ENCODE measurements at regions not wholly inside any gene's neighbourhood (a gene's known extent, or its start where the extent isn't known, plus 50 kb on each side); places are given as distances from the start of the nearest gene placed in this dataset.
"Not testable (repeated sequence)": the region's sequence is repeated elsewhere in the genome, so short reads cannot be mapped to it uniquely, and the experiment has no call there.

DNA sequence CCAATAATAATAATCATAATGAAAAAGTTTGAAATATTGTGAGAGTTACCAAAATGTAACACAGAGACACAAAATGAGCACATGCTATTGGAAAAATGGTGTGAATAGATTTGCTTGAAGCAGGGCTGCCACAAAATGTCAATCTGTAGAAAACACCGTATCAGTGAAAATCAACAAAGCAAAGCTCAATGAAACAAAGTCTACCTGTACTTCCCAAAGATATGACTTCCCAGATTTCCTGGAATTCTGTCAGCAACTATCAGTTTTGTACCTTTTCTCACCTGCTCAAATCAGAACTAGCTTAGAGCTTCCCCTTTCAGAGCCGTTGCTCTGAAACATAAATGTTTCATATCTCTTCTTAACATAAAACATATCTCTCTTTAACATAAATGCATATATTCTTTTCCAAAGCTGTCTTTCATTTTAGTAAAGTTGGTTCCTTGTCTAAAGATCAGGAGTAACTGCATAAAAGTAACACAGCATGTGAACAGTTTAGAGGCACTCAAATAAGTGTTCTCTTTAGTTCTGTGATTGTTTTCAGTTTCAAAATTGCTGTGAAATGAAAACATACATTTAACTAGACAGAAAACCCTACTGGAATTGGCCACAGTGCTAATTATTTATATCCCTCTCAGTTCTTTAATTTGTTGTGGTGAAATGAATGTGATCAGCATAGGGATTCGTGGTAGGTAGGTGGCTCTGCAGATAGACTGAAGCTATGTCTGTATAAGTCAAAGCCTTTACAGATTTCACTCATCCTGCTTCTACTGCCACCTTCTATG, 262.5 kb downstream of the KCNJ3 start:
- WGBS (ENCODE audit: insufficient coverage), result 80% methylated on average over 1 of the region's 3 CpGs
- no peaks in the 10 kb centered on the region for H3K79me2 ChIP-seq (ENCODE audit: control insufficient read depth, insufficient read depth, low read length)
- H3K9me3 Mint-ChIP-seq (ENCODE audit: insufficient read depth), result no peaks in the 10 kb centered on the region
- H3K36me3 ChIP-seq (replicated peaks in 1 of 2; ENCODE audit: control extremely low read depth in 1 of 2, control insufficient read depth in 1 of 2, extremely low read depth in 1 of 2, insufficient read depth in 2 of 2, low read length in 1 of 2), result no peaks in the 10 kb centered on the region
- H3K27me3 Mint-ChIP-seq, result no peaks in the 10 kb centered on the region
- POLR2A ChIA-PET, result no interaction called here
- TF ChIP-seq EZH2 (IDR thresholded peaks at IDR 0.05; ENCODE audit: borderline replicate concordance, insufficient read depth, low read depth, low read length, poor library complexity, severe bottlenecking), result no peak
- TF ChIP-seq, protein P1, sequence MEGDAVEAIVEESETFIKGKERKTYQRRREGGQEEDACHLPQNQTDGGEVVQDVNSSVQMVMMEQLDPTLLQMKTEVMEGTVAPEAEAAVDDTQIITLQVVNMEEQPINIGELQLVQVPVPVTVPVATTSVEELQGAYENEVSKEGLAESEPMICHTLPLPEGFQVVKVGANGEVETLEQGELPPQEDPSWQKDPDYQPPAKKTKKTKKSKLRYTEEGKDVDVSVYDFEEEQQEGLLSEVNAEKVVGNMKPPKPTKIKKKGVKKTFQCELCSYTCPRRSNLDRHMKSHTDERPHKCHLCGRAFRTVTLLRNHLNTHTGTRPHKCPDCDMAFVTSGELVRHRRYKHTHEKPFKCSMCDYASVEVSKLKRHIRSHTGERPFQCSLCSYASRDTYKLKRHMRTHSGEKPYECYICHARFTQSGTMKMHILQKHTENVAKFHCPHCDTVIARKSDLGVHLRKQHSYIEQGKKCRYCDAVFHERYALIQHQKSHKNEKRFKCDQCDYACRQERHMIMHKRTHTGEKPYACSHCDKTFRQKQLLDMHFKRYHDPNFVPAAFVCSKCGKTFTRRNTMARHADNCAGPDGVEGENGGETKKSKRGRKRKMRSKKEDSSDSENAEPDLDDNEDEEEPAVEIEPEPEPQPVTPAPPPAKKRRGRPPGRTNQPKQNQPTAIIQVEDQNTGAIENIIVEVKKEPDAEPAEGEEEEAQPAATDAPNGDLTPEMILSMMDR (IDR thresholded peaks at IDR 0.05), result no peak
- H3K9me3 ChIP-seq (ENCODE audit: control extremely low read depth in 1 of 3, control insufficient read depth in 2 of 3, insufficient read depth in 1 of 3, low read length in 2 of 3), result no peaks in the 10 kb centered on the region
- no peaks in the 10 kb centered on the region for H3K4me1 ChIP-seq (ENCODE audit: control insufficient read depth in 2 of 2, insufficient read depth in 2 of 2, low read length in 2 of 2)
- H3K4me3 ChIP-seq (ENCODE audit: control extremely low read depth in 1 of 5, extremely low read depth in 1 of 5, insufficient read depth in 1 of 5, low read depth in 2 of 5, low read length in 4 of 5), result no peak overlapping the region
- H3K4me3 Mint-ChIP-seq, result no peak overlapping the region
- H3K27ac Mint-ChIP-seq, result no peak overlapping the region
- H3K9ac ChIP-seq (ENCODE audit: low read length), result no peak overlapping the region
- intact Hi-C loops (cut with micrococcal nuclease), result no loop called here
- no peak overlapping the region for H3K4me2 ChIP-seq (replicated peaks; ENCODE audit: low read depth, low read length, poor library complexity, severe bottlenecking)
- H3K4me1 Mint-ChIP-seq, result no peaks in the 10 kb centered on the region
- CTCF ChIA-PET, result no interaction called here
- ATAC-seq (ENCODE audit: low read depth), result no peak
- H3K27ac ChIP-seq (ENCODE audit: low read length in 2 of 2), result no peak overlapping the region
- no peak overlapping the region for H2AFZ ChIP-seq (ENCODE audit: insufficient read depth, low read depth, low read length, poor library complexity, severe bottlenecking)
- no peaks in the 10 kb centered on the region for H3K27me3 ChIP-seq (replicated peaks in 1 of 4; ENCODE audit: control extremely low read depth in 1 of 4, control insufficient read depth in 3 of 4, insufficient read depth in 4 of 4, low read length in 3 of 4)
- no peaks in the 10 kb centered on the region for H4K20me1 ChIP-seq (ENCODE audit: control insufficient read depth, insufficient read depth, low read length, poor library complexity, severe bottlenecking)
- DNase-seq, result no peak

DNA sequence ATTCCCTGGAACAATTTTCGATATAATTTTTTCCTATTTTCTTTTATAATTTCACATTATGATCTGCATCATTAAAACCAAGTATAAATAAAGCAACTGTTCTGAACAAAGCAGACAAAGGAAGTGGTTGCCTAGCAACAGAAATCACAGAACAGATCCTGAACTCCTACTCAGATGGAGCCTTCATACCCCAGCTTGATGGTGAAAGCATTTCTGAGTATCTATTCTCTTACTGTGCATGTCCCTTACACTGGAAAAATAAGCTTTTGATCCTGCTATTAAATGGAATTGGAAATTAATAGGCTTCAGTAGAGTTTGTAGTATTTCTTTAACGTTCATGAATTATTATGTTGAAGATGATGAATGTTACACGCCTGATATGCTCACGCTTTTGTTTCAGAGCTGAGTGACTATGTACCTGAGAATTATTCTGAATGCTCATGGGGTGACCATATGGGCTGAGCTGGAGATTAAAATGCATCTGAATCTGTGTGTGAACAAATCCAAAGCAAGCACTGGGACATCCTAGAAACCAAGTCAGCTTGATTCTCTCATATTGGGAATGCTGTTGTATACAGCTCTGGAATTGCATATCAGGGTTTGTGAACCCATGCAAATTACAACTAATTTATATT, 254.0 kb downstream of the KCNJ3 start:
- Histone ChIP-seq H3K9me3 (ENCODE audit: control extremely low read depth in 1 of 3, control insufficient read depth in 2 of 3, insufficient read depth in 1 of 3, low read length in 2 of 3) (peaks cover 0 to 4% (median 0%) of the 10 kb centered on the region in 3 donors), H3K79me2 (ENCODE audit: control insufficient read depth, insufficient read depth, low read length) (no peaks in the 10 kb centered on the region), H2AFZ (ENCODE audit: insufficient read depth, low read depth, low read length, poor library complexity, severe bottlenecking) (no peak overlapping the region), H3K27me3 (replicated peaks in 1 of 4; ENCODE audit: control extremely low read depth in 1 of 4, control insufficient read depth in 3 of 4, insufficient read depth in 4 of 4, low read length in 3 of 4) (no peaks in the 10 kb centered on the region), H3K27ac (ENCODE audit: low read length in 2 of 2) (no peak overlapping the region), H3K4me2 (replicated peaks; ENCODE audit: low read depth, low read length, poor library complexity, severe bottlenecking) (no peak overlapping the region), H4K20me1 (ENCODE audit: control insufficient read depth, insufficient read depth, low read length, poor library complexity, severe bottlenecking) (no peaks in the 10 kb centered on the region), H3K36me3 (replicated peaks in 1 of 2; ENCODE audit: control extremely low read depth in 1 of 2, control insufficient read depth in 1 of 2, extremely low read depth in 1 of 2, insufficient read depth in 2 of 2, low read length in 1 of 2) (no peaks in the 10 kb centered on the region), H3K4me1 (ENCODE audit: control insufficient read depth in 2 of 2, insufficient read depth in 2 of 2, low read length in 2 of 2) (no peaks in the 10 kb centered on the region), H3K4me3 (ENCODE audit: control extremely low read depth in 1 of 5, extremely low read depth in 1 of 5, insufficient read depth in 1 of 5, low read depth in 2 of 5, low read length in 4 of 5) (no peak overlapping the region), H3K9ac (ENCODE audit: low read length) (no peak overlapping the region)
- ChIA-PET CTCF (no interaction called here), POLR2A (no interaction called here)
- no peaks in the 10 kb centered on the region for H3K4me1 Mint-ChIP-seq
- H3K4me3 Mint-ChIP-seq, result no peak overlapping the region
- no peaks in the 10 kb centered on the region for H3K9me3 Mint-ChIP-seq (ENCODE audit: insufficient read depth)
- intact Hi-C loops (cut with micrococcal nuclease), result no loop called here
- DNase-seq (no peak), ATAC-seq (ENCODE audit: low read depth) (no peak)
- H3K27me3 Mint-ChIP-seq, result no peaks in the 10 kb centered on the region
- H3K27ac Mint-ChIP-seq, result no peak overlapping the region
- TF ChIP-seq EZH2 (IDR thresholded peaks at IDR 0.05; ENCODE audit: borderline replicate concordance, insufficient read depth, low read depth, low read length, poor library complexity, severe bottlenecking), result no peak
- 93% methylated on average over 3 of the region's 4 CpGs for WGBS (ENCODE audit: insufficient coverage)

DNA sequence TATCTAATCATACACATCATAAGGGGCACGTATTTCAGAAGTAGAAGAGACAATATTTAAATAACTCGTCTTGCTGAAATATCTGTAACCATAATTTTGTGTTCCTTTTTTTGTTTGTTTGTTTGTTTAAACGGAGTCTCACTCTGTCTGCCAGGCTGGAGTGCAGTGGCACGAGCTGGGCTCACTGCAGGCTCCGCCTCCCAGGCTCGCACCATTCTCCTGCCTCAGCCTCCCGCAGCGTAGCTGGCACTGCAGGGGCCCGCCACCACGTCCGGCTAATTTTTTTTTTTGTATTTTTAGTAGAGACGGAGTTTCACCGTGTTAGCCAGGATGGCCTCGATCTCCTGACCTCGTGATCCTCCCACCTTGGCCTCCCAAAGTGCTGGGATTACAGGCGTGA, 248.9 kb downstream of the KCNJ3 start:
- H3K4me2 ChIP-seq (replicated peaks; ENCODE audit: low read depth, low read length, poor library complexity, severe bottlenecking); H3K9ac ChIP-seq (ENCODE audit: low read length); H3K27ac ChIP-seq (ENCODE audit: low read length in 2 of 2); H3K4me3 Mint-ChIP-seq; H3K4me1 ChIP-seq (ENCODE audit: control insufficient read depth in 2 of 2, insufficient read depth in 2 of 2, low read length in 2 of 2); H3K9me3 Mint-ChIP-seq (ENCODE audit: insufficient read depth); H3K27ac Mint-ChIP-seq; POLR2A ChIA-PET; H3K36me3 ChIP-seq (replicated peaks in 1 of 2; ENCODE audit: control extremely low read depth in 1 of 2, control insufficient read depth in 1 of 2, extremely low read depth in 1 of 2, insufficient read depth in 2 of 2, low read length in 1 of 2); H3K27me3 ChIP-seq (replicated peaks in 1 of 4; ENCODE audit: control extremely low read depth in 1 of 4, control insufficient read depth in 3 of 4, insufficient read depth in 4 of 4, low read length in 3 of 4); H4K20me1 ChIP-seq (ENCODE audit: control insufficient read depth, insufficient read depth, low read length, poor library complexity, severe bottlenecking); intact Hi-C loops (cut with micrococcal nuclease); H3K4me3 ChIP-seq (ENCODE audit: control extremely low read depth in 1 of 5, extremely low read depth in 1 of 5, insufficient read depth in 1 of 5, low read depth in 2 of 5, low read length in 4 of 5); CTCF ChIA-PET; H3K27me3 Mint-ChIP-seq; ATAC-seq (ENCODE audit: low read depth); DNase-seq; H3K9me3 ChIP-seq (ENCODE audit: control extremely low read depth in 1 of 3, control insufficient read depth in 2 of 3, insufficient read depth in 1 of 3, low read length in 2 of 3); H3K79me2 ChIP-seq (ENCODE audit: control insufficient read depth, insufficient read depth, low read length); H2AFZ ChIP-seq (ENCODE audit: insufficient read depth, low read depth, low read length, poor library complexity, severe bottlenecking); H3K4me1 Mint-ChIP-seq: not testable (repeated sequence)
- WGBS (ENCODE audit: insufficient coverage), result 92% methylated on average over 5 of the region's 16 CpGs

All from B cell (primary cell).